HepG2 (cell line): ENCODE measurements at regions not wholly inside any gene's neighbourhood (a gene's known extent, or its start where the extent isn't known, plus 50 kb on each side); places are given as distances from the start of the nearest gene placed in this dataset.

Source experiments
- ATAC-seq: fragments of 200-7000 bp; cut with Tn5 transposase; 3 replicates; pipeline ENCODE4 v1.9.1; 2020; ENCODE audit warnings: mild to moderate bottlenecking, moderate library complexity
- BruUV-seq: library from RNA; stranded (reverse); fragments of 400-500 nt; replicated peaks from 2 replicates; lab custom pipeline; 2021; lab: Mats Ljungman, UMichigan
- CTCF ChIA-PET: fragments of 300-600 bp; formaldehyde crosslinking; extraction: SDS; loops from one replicate; lab custom pipeline; 2021; ENCODE audit warnings: low total read pairs, inconsistent platforms, low intra/inter-chr PET ratio; lab: Yijun Ruan, JAX
- POLR2A ChIA-PET: fragments of 350-600 bp; sonication (Branson Sonifier 250); formaldehyde crosslinking; loops from one replicate; lab custom pipeline; 2020; ENCODE audit warnings: antibody characterized with exemption, inconsistent platforms; lab: Yijun Ruan, JAX
- DNase-seq: peaks from one replicate; pipeline ENCODE4 v3.0.0-alpha.2; 2015; ENCODE audit warnings: low spot score
- FAIRE-seq: peaks from 3 replicates; lab custom pipeline; 2011; peaks lifted over from hg19 to GRCh38; lab: Jason Lieb, UNC
- H2AFZ ChIP-seq: one replicate; pipeline ENCODE4 v1.6.1; 2011; ENCODE audit warnings: low read length, inconsistent platforms
- H3K27ac ChIP-seq: fragments of 300-600 bp; 3 replicates; pipeline ENCODE4 v1.8.0; 2011; ENCODE audit warnings: mixed run types, mild to moderate bottlenecking, mixed read lengths, low read length, inconsistent platforms; ENCODE audit not compliant: insufficient read depth; ENCODE audit errors: extremely low read length
- H3K27me3 ChIP-seq, 2 experiments: fragments of 200-600 bp in 1 of 2; 2 replicates in 1 of 2; 3 replicates in 1 of 2; pipeline versions ENCODE4 v1.6.0 to v1.8.0; 2011; ENCODE audit warnings: low read length in 2 of 2, mild to moderate bottlenecking in 2 of 2, moderate library complexity in 2 of 2, inconsistent platforms in 1 of 2; ENCODE audit not compliant: insufficient read depth in 2 of 2, control insufficient read depth in 1 of 2
- H3K36me3 ChIP-seq, 2 experiments: fragments of 200-600 bp in 1 of 2; replicated peaks in 1 of 2; 2 replicates in 1 of 2; 3 replicates in 1 of 2; pipeline versions ENCODE4 v1.5.1 to v1.8.0; 2011; ENCODE audit warnings: low read length in 2 of 2, inconsistent platforms in 1 of 2; ENCODE audit not compliant: insufficient read depth in 2 of 2, control insufficient read depth in 1 of 2
- H3K4me1 ChIP-seq: 2 replicates; pipeline ENCODE4 v1.5.1; 2012; ENCODE audit warnings: low read length, inconsistent platforms; ENCODE audit not compliant: insufficient read depth
- H3K4me2 ChIP-seq: 2 replicates; pipeline ENCODE4 v1.6.0; 2011; ENCODE audit warnings: low read depth, low read length, inconsistent platforms
- H3K4me3 ChIP-seq, 3 experiments: fragments of 200-600 bp in 1 of 3; sonication (generic), shearing (Covaris generic) in 1 of 3; replicated peaks in 1 of 3; 2 replicates each; pipeline ENCODE4 v1.5.1; 2011 to 2016; ENCODE audit warnings: low read length in 3 of 3, inconsistent platforms in 2 of 3, low read depth in 2 of 3, mild to moderate bottlenecking in 2 of 3, control low read depth in 1 of 3, mixed read lengths in 1 of 3; ENCODE audit not compliant: insufficient read depth in 1 of 3
- H3K79me2 ChIP-seq: one replicate; pipeline ENCODE4 v1.6.1; 2011; ENCODE audit warnings: low read length, inconsistent platforms; ENCODE audit not compliant: insufficient read depth
- H3K9ac ChIP-seq: 2 replicates; pipeline ENCODE4 v1.6.0; 2011; ENCODE audit warnings: mild to moderate bottlenecking, low read depth, low read length, inconsistent platforms; ENCODE audit not compliant: insufficient read depth
- H3K9me3 ChIP-seq: 2 replicates; pipeline ENCODE4 v1.5.1; 2012; ENCODE audit warnings: mild to moderate bottlenecking, low read length
- H4K20me1 ChIP-seq: 2 replicates; pipeline ENCODE4 v1.6.0; 2011; ENCODE audit warnings: inconsistent platforms, mild to moderate bottlenecking, low read length, moderate library complexity; ENCODE audit not compliant: insufficient read depth
- HOXA7 ChIP-seq: sonication (generic); formaldehyde crosslinking; IDR thresholded peaks from 2 replicates; pipeline ENCODE4 v1.8.1; 2022; ENCODE audit warnings: mild to moderate bottlenecking, missing genetic modification reagents, moderate library complexity
- MXI1 ChIP-seq: IDR thresholded peaks from 3 replicates; pipeline ENCODE4 v1.6.1; 2012; ENCODE audit warnings: low read depth, low read length, inconsistent platforms, borderline replicate concordance
- NR2F2 ChIP-seq: IDR thresholded peaks from 2 replicates; pipeline ENCODE4 v1.6.1; 2012; ENCODE audit warnings: low read depth, inconsistent platforms, borderline replicate concordance
- SATB2 ChIP-seq: sonication (generic); formaldehyde crosslinking; IDR thresholded peaks from 2 replicates; pipeline ENCODE4 v1.5.0; 2020; ENCODE audit warnings: missing genetic modification reagents
- SYNCRIP ChIP-seq: fragments of 200-400 bp; formaldehyde crosslinking; IDR thresholded peaks from 2 replicates; pipeline ENCODE4 v1.6.1; 2018; ENCODE audit warnings: mild to moderate bottlenecking, low read depth, low read length; ENCODE audit not compliant: insufficient read depth
- ZNF235 ChIP-seq: sonication (generic); formaldehyde crosslinking; IDR thresholded peaks from 2 replicates; pipeline ENCODE4 v1.8.1; 2023; ENCODE audit warnings: mild to moderate bottlenecking, missing genetic modification reagents, borderline replicate concordance
- ZNF282 ChIP-seq: fragments of 450-650 bp; IDR thresholded peaks from 2 replicates; pipeline ENCODE4 v1.6.1; 2018; ENCODE audit not compliant: partially characterized antibody
- ZNF703 ChIP-seq: sonication (generic); formaldehyde crosslinking; IDR thresholded peaks from 2 replicates; pipeline ENCODE4 v1.5.1; 2020; ENCODE audit warnings: missing genetic modification reagents, mild to moderate bottlenecking, moderate library complexity, borderline replicate concordance
- WGBS: methylation state at CpG from one replicate; pipeline ENCODE4 v1.1.6; 2017; ENCODE audit warnings: low lambda C conversion rate; 5-methylcytosine and 5-hydroxymethylcytosine counted together
- in situ Hi-C: cut with HindIII; loops from 2 replicates; pipeline ENCODE4 v1.10.0; 2017; ENCODE audit warnings: low pct_unique_long_range_greater_than_20kb; ENCODE audit not compliant: extremely low pct_ligation_motif_present
- intact Hi-C: fragments of 100-400 bp; cut with micrococcal nuclease; formaldehyde crosslinking; loops from one replicate; pipeline ENCODE4 v1.10.0; 2022; ENCODE audit not compliant: unreplicated experiment
- TF ChIP-seq, protein P1 (sequence below): sonication (generic); formaldehyde crosslinking; IDR thresholded peaks from 2 replicates; pipeline ENCODE4 v1.5.0; 2020; ENCODE audit warnings: mild to moderate bottlenecking, missing genetic modification reagents
- TF ChIP-seq, protein P2 (sequence below): sonication (generic); formaldehyde crosslinking; IDR thresholded peaks from 2 replicates; pipeline ENCODE4 v1.4.0; 2020; ENCODE audit warnings: mild to moderate bottlenecking, missing genetic modification reagents
- TF ChIP-seq, protein P3 (sequence below): sonication (generic); formaldehyde crosslinking; IDR thresholded peaks from 2 replicates; pipeline ENCODE4 v1.5.0; 2020; ENCODE audit warnings: missing genetic modification reagents, mild to moderate bottlenecking, borderline replicate concordance
- TF ChIP-seq, protein P4 (sequence below): sonication (generic); formaldehyde crosslinking; IDR thresholded peaks from 2 replicates; pipeline ENCODE4 v1.5.1; 2020; ENCODE audit warnings: missing genetic modification reagents, mild to moderate bottlenecking, borderline replicate concordance
- TF ChIP-seq, protein P5 (sequence below): sonication (generic); formaldehyde crosslinking; IDR thresholded peaks from 2 replicates; pipeline ENCODE4 v1.4.0; 2020; ENCODE audit warnings: mild to moderate bottlenecking, missing genetic modification reagents

DNA sequence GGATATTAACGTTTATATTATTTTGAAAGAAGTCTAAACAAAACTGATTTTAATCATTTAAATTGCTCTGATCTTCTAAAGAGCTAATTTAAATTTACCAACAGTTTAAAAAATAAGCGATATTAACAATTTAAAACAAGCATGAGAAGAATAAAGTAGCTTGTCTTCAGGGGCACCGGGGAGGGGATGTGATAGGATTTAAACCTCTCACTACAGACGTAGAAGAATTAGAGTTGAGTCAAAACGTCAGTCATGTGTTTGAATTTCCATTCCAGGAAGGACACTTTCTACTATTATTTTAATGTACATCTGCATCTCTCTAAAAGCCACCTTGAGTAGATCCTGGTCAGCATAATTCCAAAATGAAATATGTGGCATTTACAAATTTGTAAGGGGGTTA is 58.2 kb upstream of the TPTE start:
- H3K36me3 ChIP-seq: no peaks in the 10 kb centered on the region
- no peaks in the 10 kb centered on the region for H3K4me1 ChIP-seq
- H3K27me3 ChIP-seq: no peaks in the 10 kb centered on the region
- no peak overlapping the region for H2AFZ ChIP-seq
- in situ Hi-C loops: no loop called here
- no peak overlapping the region for H3K4me3 ChIP-seq
- H4K20me1 ChIP-seq: no peaks in the 10 kb centered on the region
- H3K9me3 ChIP-seq: peaks cover 95% of the 10 kb centered on the region
- intact Hi-C loops: no loop called here
- WGBS: 3% methylated on average over 5 of the region's 5 CpGs
- DNase-seq (no peak), FAIRE-seq (no peak), ATAC-seq (no peak)
- no peak overlapping the region for H3K4me2 ChIP-seq
- no peak overlapping the region for H3K9ac ChIP-seq
- ChIA-PET POLR2A (no interaction called here), CTCF (no interaction called here)
- BruUV-seq: no TSS peak
- H3K79me2 ChIP-seq: no peaks in the 10 kb centered on the region
- no peak overlapping the region for H3K27ac ChIP-seq
- TF ChIP-seq, protein P1, sequence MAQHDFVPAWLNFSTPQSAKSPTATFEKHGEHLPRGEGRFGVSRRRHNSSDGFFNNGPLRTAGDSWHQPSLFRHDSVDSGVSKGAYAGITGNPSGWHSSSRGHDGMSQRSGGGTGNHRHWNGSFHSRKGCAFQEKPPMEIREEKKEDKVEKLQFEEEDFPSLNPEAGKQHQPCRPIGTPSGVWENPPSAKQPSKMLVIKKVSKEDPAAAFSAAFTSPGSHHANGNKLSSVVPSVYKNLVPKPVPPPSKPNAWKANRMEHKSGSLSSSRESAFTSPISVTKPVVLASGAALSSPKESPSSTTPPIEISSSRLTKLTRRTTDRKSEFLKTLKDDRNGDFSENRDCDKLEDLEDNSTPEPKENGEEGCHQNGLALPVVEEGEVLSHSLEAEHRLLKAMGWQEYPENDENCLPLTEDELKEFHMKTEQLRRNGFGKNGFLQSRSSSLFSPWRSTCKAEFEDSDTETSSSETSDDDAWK (CRISPR knock-in tag): no peak
- TF ChIP-seq ZNF703 (CRISPR knock-in tag) (no peak), ZNF282 (no peak), SYNCRIP (no peak), NR2F2 (no peak), ZNF235 (CRISPR knock-in tag) (no peak), HOXA7 (CRISPR knock-in tag) (no peak), SATB2 (CRISPR knock-in tag) (no peak), MXI1 (no peak)
- TF ChIP-seq, protein P2, sequence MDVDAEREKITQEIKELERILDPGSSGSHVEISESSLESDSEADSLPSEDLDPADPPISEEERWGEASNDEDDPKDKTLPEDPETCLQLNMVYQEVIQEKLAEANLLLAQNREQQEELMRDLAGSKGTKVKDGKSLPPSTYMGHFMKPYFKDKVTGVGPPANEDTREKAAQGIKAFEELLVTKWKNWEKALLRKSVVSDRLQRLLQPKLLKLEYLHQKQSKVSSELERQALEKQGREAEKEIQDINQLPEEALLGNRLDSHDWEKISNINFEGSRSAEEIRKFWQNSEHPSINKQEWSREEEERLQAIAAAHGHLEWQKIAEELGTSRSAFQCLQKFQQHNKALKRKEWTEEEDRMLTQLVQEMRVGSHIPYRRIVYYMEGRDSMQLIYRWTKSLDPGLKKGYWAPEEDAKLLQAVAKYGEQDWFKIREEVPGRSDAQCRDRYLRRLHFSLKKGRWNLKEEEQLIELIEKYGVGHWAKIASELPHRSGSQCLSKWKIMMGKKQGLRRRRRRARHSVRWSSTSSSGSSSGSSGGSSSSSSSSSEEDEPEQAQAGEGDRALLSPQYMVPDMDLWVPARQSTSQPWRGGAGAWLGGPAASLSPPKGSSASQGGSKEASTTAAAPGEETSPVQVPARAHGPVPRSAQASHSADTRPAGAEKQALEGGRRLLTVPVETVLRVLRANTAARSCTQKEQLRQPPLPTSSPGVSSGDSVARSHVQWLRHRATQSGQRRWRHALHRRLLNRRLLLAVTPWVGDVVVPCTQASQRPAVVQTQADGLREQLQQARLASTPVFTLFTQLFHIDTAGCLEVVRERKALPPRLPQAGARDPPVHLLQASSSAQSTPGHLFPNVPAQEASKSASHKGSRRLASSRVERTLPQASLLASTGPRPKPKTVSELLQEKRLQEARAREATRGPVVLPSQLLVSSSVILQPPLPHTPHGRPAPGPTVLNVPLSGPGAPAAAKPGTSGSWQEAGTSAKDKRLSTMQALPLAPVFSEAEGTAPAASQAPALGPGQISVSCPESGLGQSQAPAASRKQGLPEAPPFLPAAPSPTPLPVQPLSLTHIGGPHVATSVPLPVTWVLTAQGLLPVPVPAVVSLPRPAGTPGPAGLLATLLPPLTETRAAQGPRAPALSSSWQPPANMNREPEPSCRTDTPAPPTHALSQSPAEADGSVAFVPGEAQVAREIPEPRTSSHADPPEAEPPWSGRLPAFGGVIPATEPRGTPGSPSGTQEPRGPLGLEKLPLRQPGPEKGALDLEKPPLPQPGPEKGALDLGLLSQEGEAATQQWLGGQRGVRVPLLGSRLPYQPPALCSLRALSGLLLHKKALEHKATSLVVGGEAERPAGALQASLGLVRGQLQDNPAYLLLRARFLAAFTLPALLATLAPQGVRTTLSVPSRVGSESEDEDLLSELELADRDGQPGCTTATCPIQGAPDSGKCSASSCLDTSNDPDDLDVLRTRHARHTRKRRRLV (CRISPR knock-in tag): no peak
- TF ChIP-seq, protein P3, sequence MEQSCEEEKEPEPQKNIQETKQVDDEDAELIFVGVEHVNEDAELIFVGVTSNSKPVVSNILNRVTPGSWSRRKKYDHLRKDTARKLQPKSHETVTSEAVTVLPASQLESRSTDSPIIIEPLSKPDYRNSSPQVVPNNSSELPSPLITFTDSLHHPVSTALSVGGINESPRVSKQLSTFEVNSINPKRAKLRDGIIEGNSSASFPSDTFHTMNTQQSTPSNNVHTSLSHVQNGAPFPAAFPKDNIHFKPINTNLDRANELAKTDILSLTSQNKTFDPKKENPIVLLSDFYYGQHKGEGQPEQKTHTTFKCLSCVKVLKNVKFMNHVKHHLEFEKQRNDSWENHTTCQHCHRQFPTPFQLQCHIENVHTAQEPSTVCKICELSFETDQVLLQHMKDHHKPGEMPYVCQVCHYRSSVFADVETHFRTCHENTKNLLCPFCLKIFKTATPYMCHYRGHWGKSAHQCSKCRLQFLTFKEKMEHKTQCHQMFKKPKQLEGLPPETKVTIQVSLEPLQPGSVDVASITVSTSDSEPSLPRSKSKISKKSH (CRISPR knock-in tag): no peak
- TF ChIP-seq, protein P4, sequence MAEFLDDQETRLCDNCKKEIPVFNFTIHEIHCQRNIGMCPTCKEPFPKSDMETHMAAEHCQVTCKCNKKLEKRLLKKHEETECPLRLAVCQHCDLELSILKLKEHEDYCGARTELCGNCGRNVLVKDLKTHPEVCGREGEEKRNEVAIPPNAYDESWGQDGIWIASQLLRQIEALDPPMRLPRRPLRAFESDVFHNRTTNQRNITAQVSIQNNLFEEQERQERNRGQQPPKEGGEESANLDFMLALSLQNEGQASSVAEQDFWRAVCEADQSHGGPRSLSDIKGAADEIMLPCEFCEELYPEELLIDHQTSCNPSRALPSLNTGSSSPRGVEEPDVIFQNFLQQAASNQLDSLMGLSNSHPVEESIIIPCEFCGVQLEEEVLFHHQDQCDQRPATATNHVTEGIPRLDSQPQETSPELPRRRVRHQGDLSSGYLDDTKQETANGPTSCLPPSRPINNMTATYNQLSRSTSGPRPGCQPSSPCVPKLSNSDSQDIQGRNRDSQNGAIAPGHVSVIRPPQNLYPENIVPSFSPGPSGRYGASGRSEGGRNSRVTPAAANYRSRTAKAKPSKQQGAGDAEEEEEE (CRISPR knock-in tag): no peak
- TF ChIP-seq, protein P5, sequence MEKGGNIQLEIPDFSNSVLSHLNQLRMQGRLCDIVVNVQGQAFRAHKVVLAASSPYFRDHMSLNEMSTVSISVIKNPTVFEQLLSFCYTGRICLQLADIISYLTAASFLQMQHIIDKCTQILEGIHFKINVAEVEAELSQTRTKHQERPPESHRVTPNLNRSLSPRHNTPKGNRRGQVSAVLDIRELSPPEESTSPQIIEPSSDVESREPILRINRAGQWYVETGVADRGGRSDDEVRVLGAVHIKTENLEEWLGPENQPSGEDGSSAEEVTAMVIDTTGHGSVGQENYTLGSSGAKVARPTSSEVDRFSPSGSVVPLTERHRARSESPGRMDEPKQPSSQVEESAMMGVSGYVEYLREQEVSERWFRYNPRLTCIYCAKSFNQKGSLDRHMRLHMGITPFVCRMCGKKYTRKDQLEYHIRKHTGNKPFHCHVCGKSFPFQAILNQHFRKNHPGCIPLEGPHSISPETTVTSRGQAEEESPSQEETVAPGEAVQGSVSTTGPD (CRISPR knock-in tag): no peak
